OCI-LY1 (cell line): ENCODE measurements at regions not wholly inside any gene's neighbourhood (a gene's known extent, or its start where the extent isn't known, plus 50 kb on each side); places are given as distances from the start of the nearest gene placed in this dataset.

Source experiments
- EZH2 ChIP-seq: fragments of 200-600 bp; sonication (generic), shearing (Covaris generic); IDR thresholded peaks from 2 replicates; pipeline ENCODE4 v1.8.0; 2017; ENCODE audit warnings: borderline replicate concordance, mixed run types, mild to moderate bottlenecking, antibody characterized with exemption, low read length, moderate library complexity, mixed read lengths
- TF ChIP-seq, protein P1 (sequence below): fragments of 200-600 bp; sonication (generic), shearing (Covaris generic); IDR thresholded peaks from 2 replicates; pipeline ENCODE4 v1.5.1; 2017; ENCODE audit warnings: mild to moderate bottlenecking, antibody characterized with exemption, low read length, moderate library complexity, mixed read lengths

DNA sequence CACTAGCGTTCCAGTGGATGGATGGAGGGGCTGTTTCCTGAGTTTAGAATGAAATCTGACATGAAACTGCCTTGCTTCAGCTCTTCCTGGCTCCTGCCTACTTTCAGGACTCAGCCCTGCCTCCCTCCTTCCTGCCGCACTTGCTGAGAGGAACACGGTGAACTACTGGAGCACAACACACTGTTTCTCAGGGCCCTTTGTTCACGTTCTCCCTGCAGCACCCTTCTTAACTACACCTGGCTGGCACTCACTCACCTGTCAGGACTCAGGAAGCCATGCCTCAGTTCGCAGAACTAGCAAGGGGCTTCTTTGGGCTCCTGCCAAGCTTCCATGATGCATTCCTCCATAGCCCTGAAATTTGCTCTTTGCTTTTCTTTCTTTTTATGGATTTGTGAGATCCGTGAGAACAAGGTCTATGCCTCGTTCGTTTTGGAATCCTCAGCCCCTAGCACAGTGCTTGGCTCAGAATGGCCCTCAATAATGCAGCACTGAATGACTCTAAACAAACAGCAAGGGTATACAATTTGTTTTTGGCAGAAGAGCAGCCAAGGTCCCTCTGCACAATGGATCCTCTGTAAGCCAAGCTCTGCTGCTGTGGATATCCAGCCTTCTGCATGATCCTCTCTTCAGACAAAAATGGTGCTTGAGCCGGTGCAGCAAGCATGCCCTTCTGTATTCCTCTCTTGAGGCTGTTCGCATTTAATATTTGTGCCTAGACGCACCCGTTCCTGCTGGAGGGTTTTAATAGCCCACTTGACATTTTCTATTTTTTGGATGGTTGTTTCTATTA lies 357.0 kb downstream of the TSN start:
- TF ChIP-seq, protein P1, sequence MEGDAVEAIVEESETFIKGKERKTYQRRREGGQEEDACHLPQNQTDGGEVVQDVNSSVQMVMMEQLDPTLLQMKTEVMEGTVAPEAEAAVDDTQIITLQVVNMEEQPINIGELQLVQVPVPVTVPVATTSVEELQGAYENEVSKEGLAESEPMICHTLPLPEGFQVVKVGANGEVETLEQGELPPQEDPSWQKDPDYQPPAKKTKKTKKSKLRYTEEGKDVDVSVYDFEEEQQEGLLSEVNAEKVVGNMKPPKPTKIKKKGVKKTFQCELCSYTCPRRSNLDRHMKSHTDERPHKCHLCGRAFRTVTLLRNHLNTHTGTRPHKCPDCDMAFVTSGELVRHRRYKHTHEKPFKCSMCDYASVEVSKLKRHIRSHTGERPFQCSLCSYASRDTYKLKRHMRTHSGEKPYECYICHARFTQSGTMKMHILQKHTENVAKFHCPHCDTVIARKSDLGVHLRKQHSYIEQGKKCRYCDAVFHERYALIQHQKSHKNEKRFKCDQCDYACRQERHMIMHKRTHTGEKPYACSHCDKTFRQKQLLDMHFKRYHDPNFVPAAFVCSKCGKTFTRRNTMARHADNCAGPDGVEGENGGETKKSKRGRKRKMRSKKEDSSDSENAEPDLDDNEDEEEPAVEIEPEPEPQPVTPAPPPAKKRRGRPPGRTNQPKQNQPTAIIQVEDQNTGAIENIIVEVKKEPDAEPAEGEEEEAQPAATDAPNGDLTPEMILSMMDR, result no peak
- no peak for TF ChIP-seq EZH2
